ENCODE measurements at regions not wholly inside any gene's neighbourhood (a gene's known extent, or its start where the extent isn't known, plus 50 kb on each side); places are given as distances from the start of the nearest gene placed in this dataset.

DNA sequence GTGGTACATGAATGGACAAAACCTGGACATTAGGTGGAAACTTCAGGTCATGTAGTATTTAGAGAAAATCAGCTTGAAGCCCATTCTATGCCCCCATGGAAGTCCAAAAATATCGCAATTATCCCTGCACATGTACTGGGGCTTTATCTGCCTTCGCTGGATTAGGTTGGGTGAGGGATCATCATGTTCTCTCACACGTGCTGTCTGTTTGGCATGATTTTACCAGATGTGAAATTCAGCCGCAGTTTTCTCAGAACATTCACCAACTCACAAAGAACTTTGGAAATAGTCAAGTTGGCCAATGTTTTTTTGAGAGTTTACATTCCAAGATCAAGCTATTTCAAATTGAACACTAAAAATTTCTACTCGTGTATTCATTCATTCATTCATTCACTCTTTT lies 459.8 kb upstream of the CITED2 start:
- H3K4me3 ChIP-seq = no peak overlapping the region
- ATAC-seq = peak; percentile 14 to 58
- no peak for TF ChIP-seq POLR2A (IDR thresholded peaks at IDR 0.05)
- TF ChIP-seq, protein P1, sequence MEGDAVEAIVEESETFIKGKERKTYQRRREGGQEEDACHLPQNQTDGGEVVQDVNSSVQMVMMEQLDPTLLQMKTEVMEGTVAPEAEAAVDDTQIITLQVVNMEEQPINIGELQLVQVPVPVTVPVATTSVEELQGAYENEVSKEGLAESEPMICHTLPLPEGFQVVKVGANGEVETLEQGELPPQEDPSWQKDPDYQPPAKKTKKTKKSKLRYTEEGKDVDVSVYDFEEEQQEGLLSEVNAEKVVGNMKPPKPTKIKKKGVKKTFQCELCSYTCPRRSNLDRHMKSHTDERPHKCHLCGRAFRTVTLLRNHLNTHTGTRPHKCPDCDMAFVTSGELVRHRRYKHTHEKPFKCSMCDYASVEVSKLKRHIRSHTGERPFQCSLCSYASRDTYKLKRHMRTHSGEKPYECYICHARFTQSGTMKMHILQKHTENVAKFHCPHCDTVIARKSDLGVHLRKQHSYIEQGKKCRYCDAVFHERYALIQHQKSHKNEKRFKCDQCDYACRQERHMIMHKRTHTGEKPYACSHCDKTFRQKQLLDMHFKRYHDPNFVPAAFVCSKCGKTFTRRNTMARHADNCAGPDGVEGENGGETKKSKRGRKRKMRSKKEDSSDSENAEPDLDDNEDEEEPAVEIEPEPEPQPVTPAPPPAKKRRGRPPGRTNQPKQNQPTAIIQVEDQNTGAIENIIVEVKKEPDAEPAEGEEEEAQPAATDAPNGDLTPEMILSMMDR (IDR thresholded peaks at IDR 0.05 in 4 of 5, conservative IDR thresholded peaks at IDR 0.05 in 1 of 5) = no peak
- intact Hi-C loops (cut with DNase I; ENCODE audit: low total_unique reads) (no loop called here), in situ Hi-C loops (cut with MboI; ENCODE audit: low sequenced_read_pairs in 4 of 4) (loop anchor here in 1 of 4 donors (5.0 kb wide), 1 partner anchor 67 kb away; no protein-coding TSS in a partner anchor)
- peak in 1 of 2 donors; percentile 18 for DNase-seq
- peaks cover 20 to 25% of the 10 kb centered on the region in 2 donors for H3K4me1 ChIP-seq
- no peaks in the 10 kb centered on the region for H3K36me3 ChIP-seq
- H3K27me3 ChIP-seq = no peaks in the 10 kb centered on the region
- no peaks in the 10 kb centered on the region for H3K9me3 ChIP-seq
- no peak overlapping the region for H3K27ac ChIP-seq

DNA sequence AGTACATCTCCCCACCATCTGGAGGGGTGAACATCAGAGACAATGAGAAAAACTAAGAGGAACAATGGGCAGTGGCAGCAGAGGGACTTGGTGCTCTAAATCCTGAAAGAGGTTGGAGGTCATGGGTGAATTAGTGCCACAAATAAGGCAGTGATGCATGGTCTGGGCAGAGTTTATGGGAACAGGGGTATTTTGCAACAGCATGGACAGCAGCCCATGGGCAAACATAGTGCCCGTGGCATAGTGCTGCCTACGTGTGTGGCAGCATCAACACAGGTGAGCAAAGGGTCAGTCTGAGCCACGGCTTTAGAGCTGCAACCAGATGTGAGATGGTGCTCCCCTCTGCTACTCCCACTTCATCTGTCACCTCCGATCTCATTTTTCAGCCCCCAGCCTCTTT lies 459.1 kb upstream of the CITED2 start:
- Histone ChIP-seq H3K4me1 (peaks cover 25 to 30% of the 10 kb centered on the region in 2 donors), H3K27me3 (no peaks in the 10 kb centered on the region), H3K36me3 (no peaks in the 10 kb centered on the region), H3K9me3 (no peaks in the 10 kb centered on the region), H3K27ac (peak overlapping the region; percentile 45 to 63 (median 54)), H3K4me3 (no peak overlapping the region)
- DNase-seq (peak; percentile 70 to 73), ATAC-seq (peak; percentile 91 to 94)
- in situ Hi-C loops (cut with MboI; ENCODE audit: low sequenced_read_pairs in 4 of 4) (loop anchor here in 1 of 4 donors (5.0 kb wide), 1 partner anchor 66 kb away; no protein-coding TSS in a partner anchor), intact Hi-C loops (cut with DNase I; ENCODE audit: low total_unique reads) (loop anchor here (1.0 to 2.0 kb wide), 3 partner anchors 69 to 463 kb away; no protein-coding TSS in a partner anchor)
- TF ChIP-seq POLR2A (IDR thresholded peaks at IDR 0.05) = no peak
- TF ChIP-seq, protein P1 (IDR thresholded peaks at IDR 0.05 in 4 of 5, conservative IDR thresholded peaks at IDR 0.05 in 1 of 5) = no peak

DNA sequence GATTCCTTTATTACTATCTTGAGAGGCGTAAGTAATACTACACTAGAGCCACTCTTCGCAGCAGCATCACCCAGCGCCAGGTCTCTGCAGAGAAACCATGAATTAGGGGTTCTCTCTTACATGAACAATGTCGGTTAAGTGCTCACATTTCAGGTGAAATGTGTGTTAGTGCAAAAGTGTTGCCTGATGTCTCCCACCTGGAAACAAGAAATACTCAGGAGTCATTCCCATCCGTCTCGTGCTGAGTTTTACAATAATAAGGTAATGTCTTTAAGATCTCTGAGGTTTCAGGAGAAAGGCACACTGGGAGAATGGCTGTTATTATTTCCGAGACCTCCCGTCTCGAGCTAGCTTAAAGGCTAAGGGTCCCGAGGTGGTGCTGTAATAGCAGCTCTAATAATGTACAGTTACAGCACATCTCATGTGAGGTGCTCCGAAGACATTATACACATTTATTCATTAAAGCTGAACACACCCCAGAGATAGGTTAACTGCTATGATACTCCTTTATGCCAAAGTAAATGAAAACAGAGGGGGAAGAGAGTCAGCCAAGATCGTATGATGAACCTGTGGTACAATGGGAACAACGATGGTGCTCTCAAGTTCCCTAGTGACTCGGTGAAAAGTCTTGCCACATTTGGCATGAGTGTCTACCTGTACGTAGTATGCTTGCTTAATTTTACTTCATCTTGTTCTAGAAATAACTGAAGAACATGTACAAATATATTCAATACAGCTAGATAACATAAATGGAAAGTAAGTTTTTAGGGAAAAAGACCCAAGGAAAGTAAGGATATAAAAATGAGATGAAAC lies 458.3 kb upstream of the CITED2 start:
- Histone ChIP-seq H3K4me3 (no peak overlapping the region), H3K9me3 (no peaks in the 10 kb centered on the region), H3K36me3 (no peaks in the 10 kb centered on the region), H3K27ac (peak overlapping the region; percentile 45 to 63 (median 54)), H3K27me3 (no peaks in the 10 kb centered on the region), H3K4me1 (peaks cover 25 to 32% of the 10 kb centered on the region in 2 donors)
- ATAC-seq = peak; percentile 84 to 88
- DNase-seq = peak; percentile 35 to 44
- intact Hi-C loops (cut with DNase I; ENCODE audit: low total_unique reads) = loop anchor here (1.0 to 2.0 kb wide), 3 partner anchors 68 to 462 kb away; no protein-coding TSS in a partner anchor
- no peak for TF ChIP-seq POLR2A (IDR thresholded peaks at IDR 0.05)
- TF ChIP-seq, protein P1 (IDR thresholded peaks at IDR 0.05 in 4 of 5, conservative IDR thresholded peaks at IDR 0.05 in 1 of 5) = no peak
- in situ Hi-C loops (cut with MboI; ENCODE audit: low sequenced_read_pairs in 4 of 4) = loop anchor here in 1 of 4 donors (5.0 kb wide), 1 partner anchor 65 kb away; no protein-coding TSS in a partner anchor

DNA sequence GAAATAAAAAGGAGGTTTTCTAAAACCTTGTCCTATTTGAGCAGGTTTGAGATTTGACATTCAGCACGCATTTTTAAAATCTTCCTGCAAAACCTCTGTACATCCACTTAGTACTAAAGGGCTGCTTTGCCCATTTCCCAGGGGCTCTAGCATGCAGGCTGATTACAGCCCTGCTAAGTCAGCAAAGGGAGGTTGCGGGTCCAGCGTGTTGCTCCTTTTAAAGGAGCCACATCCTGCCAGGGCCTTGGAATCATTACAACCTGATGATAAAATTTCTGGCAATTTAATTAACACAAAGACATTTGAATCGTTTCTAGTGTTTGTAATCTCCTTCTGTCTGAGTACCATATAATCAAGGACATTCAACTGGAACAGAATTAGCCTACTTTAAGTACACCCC lies 455.1 kb upstream of the CITED2 start:
- TF ChIP-seq, protein P1 (IDR thresholded peaks at IDR 0.05 in 4 of 5, conservative IDR thresholded peaks at IDR 0.05 in 1 of 5) = no peak
- no peak for TF ChIP-seq POLR2A (IDR thresholded peaks at IDR 0.05)
- in situ Hi-C loops (cut with MboI; ENCODE audit: low sequenced_read_pairs in 4 of 4) = no loop called here
- Histone ChIP-seq H3K4me3 (no peak overlapping the region), H3K27ac (no peak overlapping the region), H3K9me3 (no peaks in the 10 kb centered on the region), H3K27me3 (no peaks in the 10 kb centered on the region), H3K36me3 (no peaks in the 10 kb centered on the region), H3K4me1 (peaks cover 25 to 31% of the 10 kb centered on the region in 2 donors)
- DNase-seq (no peak), ATAC-seq (no peak)
- intact Hi-C loops (cut with DNase I; ENCODE audit: low total_unique reads) = no loop called here
